BLaER1 (cell line): ENCODE measurements at regions not wholly inside any gene's neighbourhood (a gene's known extent, or its start where the extent isn't known, plus 50 kb on each side); places are given as distances from the start of the nearest gene placed in this dataset.
A peak's percentile ranks its signal among the peaks of the same experiment; 100 is the strongest.
"Not testable (repeated sequence)": the region's sequence is repeated elsewhere in the genome, so short reads cannot be mapped to it uniquely, and the experiment has no call there.

Experiments
- H3K27ac ChIP-seq: shearing (Covaris generic); formaldehyde crosslinking; 2 replicates; pipeline ENCODE4 v1.8.1; 2022
- H3K27me3 ChIP-seq: shearing (Covaris generic); formaldehyde crosslinking; 2 replicates; pipeline ENCODE4 v1.8.1; 2022
- H3K36me3 ChIP-seq: shearing (Covaris generic); formaldehyde crosslinking; 2 replicates; pipeline ENCODE4 v1.8.1; 2022
- H3K4me1 ChIP-seq: shearing (Covaris generic); formaldehyde crosslinking; 2 replicates; pipeline ENCODE4 v1.8.1; 2022
- H3K4me2 ChIP-seq: shearing (Covaris generic); formaldehyde crosslinking; 2 replicates; pipeline ENCODE4 v1.8.1; 2022
- H3K4me3 ChIP-seq: shearing (Covaris generic); formaldehyde crosslinking; 2 replicates; pipeline ENCODE4 v1.8.1; 2022
- H3K9ac ChIP-seq: shearing (Covaris generic); formaldehyde crosslinking; 2 replicates; pipeline ENCODE4 v1.8.1; 2022
- H3K9me3 ChIP-seq: shearing (Covaris generic); formaldehyde crosslinking; 2 replicates; pipeline ENCODE4 v1.8.1; 2022
- H4K20me1 ChIP-seq: shearing (Covaris generic); formaldehyde crosslinking; 2 replicates; pipeline ENCODE4 v1.8.1; 2022
- Cebpa-rat ChIP-seq: shearing (Covaris generic); IDR thresholded peaks from 2 replicates; pipeline ENCODE4 v1.8.1; 2022

- TF ChIP-seq Cebpa-rat = no peak
- H3K4me2 ChIP-seq = peak overlapping the region; percentile 47
Measured at GRCh38 chr6:163735076-163735475, 320.6 kb downstream of the QKI start.

GRCh38 chr6:163733061-163733460 lies 318.5 kb downstream of the QKI start:
- no peak for TF ChIP-seq Cebpa-rat
- no peaks in the 10 kb centered on the region for H3K27me3 ChIP-seq
- H3K9ac ChIP-seq = no peak overlapping the region
- H3K9me3 ChIP-seq = no peaks in the 10 kb centered on the region
- H3K4me1 ChIP-seq = peaks cover 64% of the 10 kb centered on the region
- no peak overlapping the region for H3K27ac ChIP-seq
- H3K4me2 ChIP-seq = peak overlapping the region; percentile 73
- H3K4me3 ChIP-seq = no peak overlapping the region
- H3K36me3 ChIP-seq = no peaks in the 10 kb centered on the region
- no peaks in the 10 kb centered on the region for H4K20me1 ChIP-seq

More at GRCh38 chr6:163735076-163735475, 320.6 kb downstream of the QKI start:
- no peaks in the 10 kb centered on the region for H3K27me3 ChIP-seq
- H3K9ac ChIP-seq = no peak overlapping the region
- no peak overlapping the region for H3K4me3 ChIP-seq
- no peak overlapping the region for H3K27ac ChIP-seq
- no peaks in the 10 kb centered on the region for H3K9me3 ChIP-seq
- H3K4me1 ChIP-seq = peaks cover 57% of the 10 kb centered on the region
- no peaks in the 10 kb centered on the region for H3K36me3 ChIP-seq
- no peaks in the 10 kb centered on the region for H4K20me1 ChIP-seq

- Histone ChIP-seq H3K27me3 (no peaks in the 10 kb centered on the region), H3K9ac (no peak overlapping the region), H3K27ac (peak overlapping the region; percentile 45), H3K4me1 (peaks cover 64% of the 10 kb centered on the region), H3K4me2 (peak overlapping the region; percentile 73), H3K36me3 (no peaks in the 10 kb centered on the region), H4K20me1 (no peaks in the 10 kb centered on the region), H3K4me3 (no peak overlapping the region), H3K9me3 (no peaks in the 10 kb centered on the region)
- no peak for TF ChIP-seq Cebpa-rat
Measured at GRCh38 chr6:163732479-163732878, 318.0 kb downstream of the QKI start.

- peak overlapping the region; percentile 73 for H3K4me2 ChIP-seq
- H3K4me1 ChIP-seq = peaks cover 64% of the 10 kb centered on the region
- H3K4me3 ChIP-seq, H3K36me3 ChIP-seq, H3K9me3 ChIP-seq, H3K27me3 ChIP-seq, H3K9ac ChIP-seq, H4K20me1 ChIP-seq: not testable (repeated sequence)
- H3K27ac ChIP-seq = peak overlapping the region; percentile 45
Measured at GRCh38 chr6:163732014-163732351, 317.5 kb downstream of the QKI start.

- Histone ChIP-seq H3K27ac (no peak overlapping the region), H3K4me3 (no peak overlapping the region), H3K4me2 (peak overlapping the region; percentile 73), H3K9me3 (no peaks in the 10 kb centered on the region), H3K27me3 (no peaks in the 10 kb centered on the region), H3K36me3 (no peaks in the 10 kb centered on the region), H3K9ac (no peak overlapping the region), H3K4me1 (peaks cover 67% of the 10 kb centered on the region), H4K20me1 (no peaks in the 10 kb centered on the region)
- no peak for TF ChIP-seq Cebpa-rat
Measured at GRCh38 chr6:163731215-163732013, 316.9 kb downstream of the QKI start.

- H3K27ac ChIP-seq = no peak overlapping the region; the same call in 1 of the 2 replicates
- H3K27me3 ChIP-seq = no peaks in the 10 kb centered on the region
- H3K4me1 ChIP-seq = peaks cover 71% of the 10 kb centered on the region
- H3K9me3 ChIP-seq = no peaks in the 10 kb centered on the region
- no peaks in the 10 kb centered on the region for H3K36me3 ChIP-seq
- no peak overlapping the region for H3K9ac ChIP-seq
- no peak overlapping the region for H3K4me3 ChIP-seq
- TF ChIP-seq Cebpa-rat = no peak
- H3K4me2 ChIP-seq = no peak overlapping the region; the same call in 1 of the 2 replicates
- no peaks in the 10 kb centered on the region for H4K20me1 ChIP-seq
Measured at GRCh38 chr6:163730246-163731210, 316.0 kb downstream of the QKI start.

GRCh38 chr6:163729127-163729872 lies 314.8 kb downstream of the QKI start:
- no peak overlapping the region for H3K4me2 ChIP-seq
- H3K9ac ChIP-seq = no peak overlapping the region
- no peaks in the 10 kb centered on the region for H3K27me3 ChIP-seq
- H4K20me1 ChIP-seq = no peaks in the 10 kb centered on the region
- no peak overlapping the region for H3K4me3 ChIP-seq
- H3K9me3 ChIP-seq = no peaks in the 10 kb centered on the region
- no peaks in the 10 kb centered on the region for H3K36me3 ChIP-seq
- no peak for TF ChIP-seq Cebpa-rat
- H3K27ac ChIP-seq = no peak overlapping the region
- H3K4me1 ChIP-seq = peaks cover 65% of the 10 kb centered on the region

GRCh38 chr6:163728442-163729126 lies 314.1 kb downstream of the QKI start:
- Histone ChIP-seq H3K4me1 (peaks cover 58% of the 10 kb centered on the region), H3K9me3 (no peaks in the 10 kb centered on the region), H3K4me3 (no peak overlapping the region), H3K27ac (no peak overlapping the region), H3K27me3 (no peaks in the 10 kb centered on the region), H3K36me3 (no peaks in the 10 kb centered on the region), H3K4me2 (no peak overlapping the region), H4K20me1 (no peaks in the 10 kb centered on the region), H3K9ac (no peak overlapping the region)
- TF ChIP-seq Cebpa-rat = no peak

GRCh38 chr6:163726037-163726695 lies 311.6 kb downstream of the QKI start:
- no peaks in the 10 kb centered on the region for H3K36me3 ChIP-seq
- H3K9me3 ChIP-seq = no peaks in the 10 kb centered on the region
- H4K20me1 ChIP-seq = no peaks in the 10 kb centered on the region
- TF ChIP-seq Cebpa-rat = no peak
- no peaks in the 10 kb centered on the region for H3K27me3 ChIP-seq
- peaks cover 34% of the 10 kb centered on the region for H3K4me1 ChIP-seq
- no peak overlapping the region for H3K27ac ChIP-seq
- H3K4me2 ChIP-seq = peak overlapping the region; percentile 67
- no peak overlapping the region for H3K9ac ChIP-seq
- no peak overlapping the region for H3K4me3 ChIP-seq
